ENCODE measurements at regions not wholly inside any gene's neighbourhood (a gene's known extent, or its start where the extent isn't known, plus 50 kb on each side); places are given as distances from the start of the nearest gene placed in this dataset.
A peak's percentile ranks its signal among the peaks of the same experiment; 100 is the strongest.

DNA sequence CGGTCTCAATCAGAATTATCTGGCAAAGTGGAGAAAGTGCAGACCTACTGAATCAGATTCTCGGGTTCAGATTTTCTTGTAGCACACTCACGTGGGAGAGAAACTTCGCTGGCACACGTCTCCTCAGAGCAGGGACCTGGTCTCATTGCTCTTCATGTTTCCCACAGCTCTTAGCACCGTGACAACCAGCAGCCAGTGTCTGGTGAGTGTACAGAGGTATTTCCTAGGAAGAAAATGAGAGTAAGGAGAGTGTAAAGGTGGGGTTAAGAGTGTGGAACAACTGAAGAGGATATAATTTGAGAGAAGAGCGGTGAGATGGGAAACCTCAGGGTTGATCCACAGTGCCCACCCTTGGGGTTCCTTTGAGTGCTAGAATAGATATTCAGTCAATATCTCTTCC is 89.2 kb downstream of the ARF6 start:
- ChIA-PET POLR2A (no interaction called here), CTCF (no interaction called here)
- Histone ChIP-seq H3K4me1 (ENCODE audit: control insufficient read depth, insufficient read depth, low read length) (peaks cover 18% of the 10 kb centered on the region), H3K27ac (ENCODE audit: low read length) (peak overlapping the region; percentile 100), H3K9me3 (ENCODE audit: control insufficient read depth, insufficient read depth, low read depth, low read length) (no peaks in the 10 kb centered on the region), H3K36me3 (ENCODE audit: control insufficient read depth, insufficient read depth, low read length) (no peaks in the 10 kb centered on the region), H3K4me3 (ENCODE audit: low read depth in 2 of 2, low read length in 2 of 2) (no peak overlapping the region), H3K27me3 (ENCODE audit: control insufficient read depth, insufficient read depth, low read length) (no peaks in the 10 kb centered on the region)
- no peak for TF ChIP-seq REST (IDR thresholded peaks at IDR 0.05; ENCODE audit: insufficient read depth in 1 of 2, low read depth in 2 of 2, low read length in 1 of 2)
- TF ChIP-seq POLR2AphosphoS5 (IDR thresholded peaks at IDR 0.05; ENCODE audit: low read depth, low read length): no peak
- in situ Hi-C loops (cut with HindIII; ENCODE audit: low pct_unique_long_range_greater_than_20kb, low sequenced_read_pairs): no loop called here
- DNase-seq (ENCODE audit: low read depth, low spot score) (no peak), ATAC-seq (peak; percentile 52; the same call in 1 of the 2 replicates)
- BruUV-seq (replicated peaks): no TSS peak
- intact Hi-C loops (cut with micrococcal nuclease; ENCODE audit: unreplicated experiment): no loop called here

- in situ Hi-C loops (cut with HindIII; ENCODE audit: low pct_unique_long_range_greater_than_20kb, low sequenced_read_pairs) (no loop called here), intact Hi-C loops (cut with micrococcal nuclease; ENCODE audit: unreplicated experiment) (no loop called here)
- ChIA-PET POLR2A (no interaction called here), CTCF (no interaction called here)
- Histone ChIP-seq H3K27ac (ENCODE audit: low read length) (peak overlapping the region; percentile 100), H3K9me3 (ENCODE audit: control insufficient read depth, insufficient read depth, low read depth, low read length) (no peaks in the 10 kb centered on the region), H3K27me3 (ENCODE audit: control insufficient read depth, insufficient read depth, low read length) (no peaks in the 10 kb centered on the region), H3K36me3 (ENCODE audit: control insufficient read depth, insufficient read depth, low read length) (no peaks in the 10 kb centered on the region), H3K4me1 (ENCODE audit: control insufficient read depth, insufficient read depth, low read length) (peaks cover 19% of the 10 kb centered on the region), H3K4me3 (ENCODE audit: low read depth in 2 of 2, low read length in 2 of 2) (no peak overlapping the region)
- 0 out of 2 replicates have a peak, but pooled peaks have one; percentile 20 for ATAC-seq
- no TSS peak for BruUV-seq (replicated peaks)
- TF ChIP-seq SIN3A (IDR thresholded peaks at IDR 0.05; ENCODE audit: borderline replicate concordance, insufficient read depth, low read depth, low read length): no peak
- TF ChIP-seq, protein P1, sequence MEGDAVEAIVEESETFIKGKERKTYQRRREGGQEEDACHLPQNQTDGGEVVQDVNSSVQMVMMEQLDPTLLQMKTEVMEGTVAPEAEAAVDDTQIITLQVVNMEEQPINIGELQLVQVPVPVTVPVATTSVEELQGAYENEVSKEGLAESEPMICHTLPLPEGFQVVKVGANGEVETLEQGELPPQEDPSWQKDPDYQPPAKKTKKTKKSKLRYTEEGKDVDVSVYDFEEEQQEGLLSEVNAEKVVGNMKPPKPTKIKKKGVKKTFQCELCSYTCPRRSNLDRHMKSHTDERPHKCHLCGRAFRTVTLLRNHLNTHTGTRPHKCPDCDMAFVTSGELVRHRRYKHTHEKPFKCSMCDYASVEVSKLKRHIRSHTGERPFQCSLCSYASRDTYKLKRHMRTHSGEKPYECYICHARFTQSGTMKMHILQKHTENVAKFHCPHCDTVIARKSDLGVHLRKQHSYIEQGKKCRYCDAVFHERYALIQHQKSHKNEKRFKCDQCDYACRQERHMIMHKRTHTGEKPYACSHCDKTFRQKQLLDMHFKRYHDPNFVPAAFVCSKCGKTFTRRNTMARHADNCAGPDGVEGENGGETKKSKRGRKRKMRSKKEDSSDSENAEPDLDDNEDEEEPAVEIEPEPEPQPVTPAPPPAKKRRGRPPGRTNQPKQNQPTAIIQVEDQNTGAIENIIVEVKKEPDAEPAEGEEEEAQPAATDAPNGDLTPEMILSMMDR (IDR thresholded peaks at IDR 0.05): no peak
- TF ChIP-seq POLR2AphosphoS5 (IDR thresholded peaks at IDR 0.05; ENCODE audit: low read depth, low read length): no peak
- DNase-seq (ENCODE audit: low read depth, low spot score): no peak
These were observed 89.6 kb downstream of the ARF6 start for GRCh38 chr14:49982501-49982951.

GRCh38 chr14:49984424-49984823 is 91.5 kb downstream of the ARF6 start:
- H3K36me3 ChIP-seq (ENCODE audit: control insufficient read depth, insufficient read depth, low read length): no peaks in the 10 kb centered on the region
- BruUV-seq (replicated peaks): no TSS peak
- TF ChIP-seq REST (IDR thresholded peaks at IDR 0.05; ENCODE audit: insufficient read depth in 1 of 2, low read depth in 2 of 2, low read length in 1 of 2): no peak
- no peak for TF ChIP-seq TCF7L2 (IDR thresholded peaks at IDR 0.05; ENCODE audit: low read depth, low read length)
- TF ChIP-seq, protein P1 (IDR thresholded peaks at IDR 0.05): no peak
- TF ChIP-seq SIN3A (IDR thresholded peaks at IDR 0.05; ENCODE audit: borderline replicate concordance, insufficient read depth, low read depth, low read length): no peak
- TF ChIP-seq POLR2AphosphoS5 (IDR thresholded peaks at IDR 0.05; ENCODE audit: low read depth, low read length): no peak
- H3K4me3 ChIP-seq (ENCODE audit: low read depth in 2 of 2, low read length in 2 of 2): no peak overlapping the region
- POLR2A ChIA-PET: interaction anchor here (0.6 kb wide), 1 partner anchor 42 kb away, joined by 4 read pairs; no protein-coding TSS in a partner anchor
- no peaks in the 10 kb centered on the region for H3K9me3 ChIP-seq (ENCODE audit: control insufficient read depth, insufficient read depth, low read depth, low read length)
- no peak for DNase-seq (ENCODE audit: low read depth, low spot score)
- in situ Hi-C loops (cut with HindIII; ENCODE audit: low pct_unique_long_range_greater_than_20kb, low sequenced_read_pairs) (no loop called here), intact Hi-C loops (cut with micrococcal nuclease; ENCODE audit: unreplicated experiment) (no loop called here)
- peaks cover 22% of the 10 kb centered on the region for H3K4me1 ChIP-seq (ENCODE audit: control insufficient read depth, insufficient read depth, low read length)
- CTCF ChIA-PET: no interaction called here
- H3K27ac ChIP-seq (ENCODE audit: low read length): peak overlapping the region; percentile 24; the same call in 1 of the 2 replicates
- ATAC-seq: no peak
- no peaks in the 10 kb centered on the region for H3K27me3 ChIP-seq (ENCODE audit: control insufficient read depth, insufficient read depth, low read length)

Measured in Panc1 (cell line).